SK-N-SH treated with all-trans-retinoic acid at 6 μM for 48 hours (cell line): ENCODE measurements at regions not wholly inside any gene's neighbourhood (a gene's known extent, or its start where the extent isn't known, plus 50 kb on each side); places are given as distances from the start of the nearest gene placed in this dataset.

Source experiments
- ATAC-seq: fragments of 200-7000 bp; cut with Tn5 transposase; 3 replicates; pipeline ENCODE4 v1.9.1; 2020; ENCODE audit warnings: mild to moderate bottlenecking, moderate library complexity
- BACH2 ChIP-seq: fragments of 250-450 bp; sonication (Bioruptor Pico); IDR thresholded peaks from 2 replicates; pipeline ENCODE4 v1.9.0; 2021; ENCODE audit warnings: mild to moderate bottlenecking, borderline replicate concordance
- CREB5 ChIP-seq: fragments of 250-450 bp; sonication (Bioruptor Pico); IDR thresholded peaks from 2 replicates; pipeline ENCODE4 v1.5.1; 2020; ENCODE audit warnings: low read depth, mild to moderate bottlenecking, moderate library complexity
- CSDC2 ChIP-seq: fragments of 250-450 bp; sonication (Bioruptor Pico); IDR thresholded peaks from 2 replicates; pipeline ENCODE4 v1.5.0; 2020; ENCODE audit warnings: mild to moderate bottlenecking, moderate library complexity
- ESRRG ChIP-seq: fragments of 250-450 bp; sonication (Bioruptor Pico); IDR thresholded peaks from 2 replicates; pipeline ENCODE4 v1.6.1; 2021; ENCODE audit warnings: mild to moderate bottlenecking
- GLIS3 ChIP-seq: fragments of 250-450 bp; sonication (Bioruptor Pico); IDR thresholded peaks from 2 replicates; pipeline ENCODE4 v1.5.0; 2020; ENCODE audit warnings: mild to moderate bottlenecking, moderate library complexity
- ISL1 ChIP-seq: fragments of 250-450 bp; sonication (Bioruptor Pico); IDR thresholded peaks from 2 replicates; pipeline ENCODE4 v2.1.2; 2022; ENCODE audit warnings: mild to moderate bottlenecking, moderate library complexity
- POU6F1 ChIP-seq: fragments of 250-450 bp; sonication (Bioruptor Pico); IDR thresholded peaks from 2 replicates; pipeline ENCODE4 v1.8.0; 2021; ENCODE audit warnings: low read depth, mild to moderate bottlenecking, moderate library complexity, borderline replicate concordance
- PPARA ChIP-seq: fragments of 250-450 bp; sonication (Bioruptor Pico); IDR thresholded peaks from 2 replicates; pipeline ENCODE4 v1.5.0; 2020; ENCODE audit warnings: mild to moderate bottlenecking, borderline replicate concordance
- RARB ChIP-seq: fragments of 250-450 bp; sonication (Bioruptor Pico); IDR thresholded peaks from 2 replicates; pipeline ENCODE4 v1.8.0; 2021; ENCODE audit warnings: mild to moderate bottlenecking, moderate library complexity
- SNAI2 ChIP-seq: fragments of 250-450 bp; sonication (Bioruptor Pico); IDR thresholded peaks from 2 replicates; pipeline ENCODE4 v1.5.0; 2020; ENCODE audit warnings: mild to moderate bottlenecking, moderate library complexity
- TCF4 ChIP-seq: fragments of 250-450 bp; sonication (Bioruptor Pico); IDR thresholded peaks from 2 replicates; pipeline ENCODE4 v1.8.0; 2021; ENCODE audit warnings: mild to moderate bottlenecking, moderate library complexity, borderline replicate concordance
- TOX ChIP-seq: fragments of 250-450 bp; sonication (Bioruptor Pico); IDR thresholded peaks from 2 replicates; pipeline ENCODE4 v1.8.0; 2021; ENCODE audit warnings: mild to moderate bottlenecking, moderate library complexity, borderline replicate concordance
- TSHZ2 ChIP-seq: fragments of 250-450 bp; sonication (Bioruptor Pico); IDR thresholded peaks from 2 replicates; pipeline ENCODE4 v1.5.0; 2020; ENCODE audit warnings: mild to moderate bottlenecking, moderate library complexity
- ZC3H10 ChIP-seq: fragments of 250-450 bp; sonication (Bioruptor Pico); IDR thresholded peaks from 2 replicates; pipeline ENCODE4 v1.5.1; 2021; ENCODE audit warnings: mild to moderate bottlenecking, moderate library complexity
- ZFP3 ChIP-seq: fragments of 250-450 bp; sonication (Bioruptor Pico); IDR thresholded peaks from 2 replicates; pipeline ENCODE4 v1.5.0; 2020; ENCODE audit warnings: mild to moderate bottlenecking, moderate library complexity
- ZNF565 ChIP-seq: fragments of 450-650 bp; formaldehyde crosslinking; conservative IDR thresholded peaks from 2 replicates; pipeline ENCODE4 v1.5.0; 2020; ENCODE audit warnings: low read depth, mild to moderate bottlenecking, moderate library complexity
- ZNF8 ChIP-seq: fragments of 450-650 bp; formaldehyde crosslinking; IDR thresholded peaks from 2 replicates; pipeline ENCODE4 v1.5.0; 2020; ENCODE audit warnings: mild to moderate bottlenecking, moderate library complexity
- TF ChIP-seq, protein P1 (sequence below): fragments of 250-450 bp; sonication (Bioruptor Pico); IDR thresholded peaks from 2 replicates; pipeline ENCODE4 v1.5.1; 2021; ENCODE audit warnings: mild to moderate bottlenecking, moderate library complexity
- TF ChIP-seq, protein P2 (sequence below): fragments of 250-450 bp; sonication (Bioruptor Pico); IDR thresholded peaks from 2 replicates; pipeline ENCODE4 v1.8.0; 2020; ENCODE audit warnings: mild to moderate bottlenecking, moderate library complexity, borderline replicate concordance

DNA sequence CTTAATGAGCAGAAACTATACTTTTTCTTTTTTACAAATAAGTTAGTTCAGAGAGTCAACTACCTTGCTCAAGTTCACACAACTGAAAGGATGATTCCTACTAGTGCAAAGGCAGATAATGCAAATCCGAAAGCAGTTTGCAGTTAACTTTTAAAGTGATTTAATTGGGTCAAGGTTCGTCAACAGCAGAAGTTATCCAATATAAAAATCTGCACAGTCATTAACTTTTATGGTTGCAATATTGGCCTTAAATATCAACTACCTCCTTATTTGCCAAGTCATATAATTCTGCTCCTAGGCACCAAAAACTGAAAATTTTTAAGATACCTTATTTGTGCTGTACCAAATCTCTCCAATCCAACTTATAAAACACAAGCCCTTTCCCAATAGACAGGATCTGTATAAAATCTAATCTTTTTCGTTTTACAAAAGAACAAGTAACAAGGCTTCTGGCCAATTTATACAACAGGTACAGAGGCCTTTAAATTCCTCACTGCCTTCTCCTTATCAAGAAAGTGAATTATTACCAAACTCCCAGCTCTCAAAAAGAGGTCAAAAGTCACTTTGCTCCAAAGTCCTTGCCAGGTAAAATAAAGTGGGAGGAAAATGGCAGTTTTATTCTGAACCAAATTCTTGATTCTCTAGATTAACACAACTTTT, 416.6 kb upstream of the NECTIN3 start:
- ATAC-seq, result no peak

DNA sequence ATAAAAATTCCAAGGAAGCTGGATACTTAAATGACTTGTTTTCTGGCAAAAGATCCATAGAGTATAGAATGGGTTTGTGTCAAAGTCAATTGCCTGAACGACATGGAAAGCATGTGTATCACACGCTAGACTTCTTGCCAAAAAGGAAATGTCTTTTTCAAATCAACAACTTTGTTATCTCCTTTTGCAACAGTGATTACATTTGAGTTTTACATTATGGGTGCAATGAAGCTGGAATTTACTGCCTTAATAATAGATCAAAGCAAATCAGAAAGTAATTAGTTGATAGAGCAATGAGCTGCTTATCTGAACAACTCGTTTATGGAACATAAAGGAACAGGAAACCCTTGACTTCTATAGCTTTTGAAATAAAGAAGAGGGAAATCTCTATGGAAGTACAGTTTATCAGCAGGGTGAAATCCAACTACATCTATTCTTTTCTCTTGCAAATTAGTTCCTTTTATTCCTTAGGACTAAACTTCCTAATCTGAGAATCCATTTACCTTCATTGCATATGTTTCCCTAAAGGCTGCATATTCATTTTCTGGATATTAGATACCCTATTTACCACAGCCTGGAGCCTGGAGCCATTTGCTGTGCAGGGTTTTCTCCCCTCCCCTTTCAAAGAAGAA, 415.1 kb upstream of the NECTIN3 start:
- no peak for ATAC-seq
- TF ChIP-seq, protein P1, sequence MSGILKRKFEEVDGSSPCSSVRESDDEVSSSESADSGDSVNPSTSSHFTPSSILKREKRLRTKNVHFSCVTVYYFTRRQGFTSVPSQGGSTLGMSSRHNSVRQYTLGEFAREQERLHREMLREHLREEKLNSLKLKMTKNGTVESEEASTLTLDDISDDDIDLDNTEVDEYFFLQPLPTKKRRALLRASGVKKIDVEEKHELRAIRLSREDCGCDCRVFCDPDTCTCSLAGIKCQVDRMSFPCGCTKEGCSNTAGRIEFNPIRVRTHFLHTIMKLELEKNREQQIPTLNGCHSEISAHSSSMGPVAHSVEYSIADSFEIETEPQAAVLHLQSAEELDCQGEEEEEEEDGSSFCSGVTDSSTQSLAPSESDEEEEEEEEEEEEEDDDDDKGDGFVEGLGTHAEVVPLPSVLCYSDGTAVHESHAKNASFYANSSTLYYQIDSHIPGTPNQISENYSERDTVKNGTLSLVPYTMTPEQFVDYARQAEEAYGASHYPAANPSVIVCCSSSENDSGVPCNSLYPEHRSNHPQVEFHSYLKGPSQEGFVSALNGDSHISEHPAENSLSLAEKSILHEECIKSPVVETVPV (CRISPR knock-in tag), result no peak
- no peak for TF ChIP-seq TSHZ2
- TF ChIP-seq ZC3H10 (CRISPR knock-in tag), result no peak
- TF ChIP-seq TCF4, result no peak
- no peak for TF ChIP-seq ESRRG
- TF ChIP-seq PPARA (CRISPR knock-in tag), result no peak
- no peak for TF ChIP-seq ZFP3 (CRISPR knock-in tag)
- TF ChIP-seq, protein P2, sequence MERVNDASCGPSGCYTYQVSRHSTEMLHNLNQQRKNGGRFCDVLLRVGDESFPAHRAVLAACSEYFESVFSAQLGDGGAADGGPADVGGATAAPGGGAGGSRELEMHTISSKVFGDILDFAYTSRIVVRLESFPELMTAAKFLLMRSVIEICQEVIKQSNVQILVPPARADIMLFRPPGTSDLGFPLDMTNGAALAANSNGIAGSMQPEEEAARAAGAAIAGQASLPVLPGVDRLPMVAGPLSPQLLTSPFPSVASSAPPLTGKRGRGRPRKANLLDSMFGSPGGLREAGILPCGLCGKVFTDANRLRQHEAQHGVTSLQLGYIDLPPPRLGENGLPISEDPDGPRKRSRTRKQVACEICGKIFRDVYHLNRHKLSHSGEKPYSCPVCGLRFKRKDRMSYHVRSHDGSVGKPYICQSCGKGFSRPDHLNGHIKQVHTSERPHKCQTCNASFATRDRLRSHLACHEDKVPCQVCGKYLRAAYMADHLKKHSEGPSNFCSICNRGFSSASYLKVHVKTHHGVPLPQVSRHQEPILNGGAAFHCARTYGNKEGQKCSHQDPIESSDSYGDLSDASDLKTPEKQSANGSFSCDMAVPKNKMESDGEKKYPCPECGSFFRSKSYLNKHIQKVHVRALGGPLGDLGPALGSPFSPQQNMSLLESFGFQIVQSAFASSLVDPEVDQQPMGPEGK (CRISPR knock-in tag), result no peak
- no peak for TF ChIP-seq POU6F1 (CRISPR knock-in tag)
- TF ChIP-seq RARB (CRISPR knock-in tag), result no peak
- TF ChIP-seq ZNF565, result no peak

More for the DNA sequence above, 416.6 kb upstream of the NECTIN3 start:
- TF ChIP-seq TCF4 (no peak), ISL1 (CRISPR knock-in tag) (no peak), GLIS3 (no peak), RARB (CRISPR knock-in tag) (no peak), POU6F1 (CRISPR knock-in tag) (no peak), ZC3H10 (CRISPR knock-in tag) (no peak), ZFP3 (CRISPR knock-in tag) (no peak), BACH2 (CRISPR knock-in tag) (no peak), PPARA (CRISPR knock-in tag) (no peak), ESRRG (no peak), ZNF8 (no peak), CREB5 (CRISPR knock-in tag) (no peak), SNAI2 (CRISPR knock-in tag) (no peak), TOX (CRISPR knock-in tag) (no peak), CSDC2 (CRISPR knock-in tag) (no peak)
- TF ChIP-seq, protein P2 (CRISPR knock-in tag), result no peak
- TF ChIP-seq, protein P1 (CRISPR knock-in tag), result no peak
